GM03348 (cell line): ENCODE measurements at regions not wholly inside any gene's neighbourhood (a gene's known extent, or its start where the extent isn't known, plus 50 kb on each side); places are given as distances from the start of the nearest gene placed in this dataset.

Source experiments
- DNase-seq: peaks from one replicate; pipeline ENCODE4 v3.0.0; 2012; ENCODE audit warnings: low spot score

DNA sequence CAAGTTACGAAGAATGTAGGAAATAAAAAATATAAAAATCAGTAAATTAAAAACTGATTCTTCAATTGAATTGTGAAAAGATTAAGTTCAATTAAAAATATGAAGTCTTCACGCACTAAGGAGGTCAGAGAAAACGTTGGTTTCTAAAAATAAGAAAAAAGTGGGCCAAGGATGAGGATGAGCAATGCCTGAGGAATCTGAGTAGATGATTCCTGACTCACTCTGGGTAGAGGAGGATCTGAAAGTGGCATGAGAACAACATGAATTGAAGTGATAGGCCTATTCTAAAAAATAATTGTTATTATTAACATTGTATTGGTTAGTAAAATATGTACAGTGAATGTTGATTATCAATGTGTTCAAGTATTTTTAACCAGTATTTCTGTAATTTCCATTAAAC is 444.2 kb downstream of the GRIA2 start:
- peak; percentile 55 for DNase-seq

DNA sequence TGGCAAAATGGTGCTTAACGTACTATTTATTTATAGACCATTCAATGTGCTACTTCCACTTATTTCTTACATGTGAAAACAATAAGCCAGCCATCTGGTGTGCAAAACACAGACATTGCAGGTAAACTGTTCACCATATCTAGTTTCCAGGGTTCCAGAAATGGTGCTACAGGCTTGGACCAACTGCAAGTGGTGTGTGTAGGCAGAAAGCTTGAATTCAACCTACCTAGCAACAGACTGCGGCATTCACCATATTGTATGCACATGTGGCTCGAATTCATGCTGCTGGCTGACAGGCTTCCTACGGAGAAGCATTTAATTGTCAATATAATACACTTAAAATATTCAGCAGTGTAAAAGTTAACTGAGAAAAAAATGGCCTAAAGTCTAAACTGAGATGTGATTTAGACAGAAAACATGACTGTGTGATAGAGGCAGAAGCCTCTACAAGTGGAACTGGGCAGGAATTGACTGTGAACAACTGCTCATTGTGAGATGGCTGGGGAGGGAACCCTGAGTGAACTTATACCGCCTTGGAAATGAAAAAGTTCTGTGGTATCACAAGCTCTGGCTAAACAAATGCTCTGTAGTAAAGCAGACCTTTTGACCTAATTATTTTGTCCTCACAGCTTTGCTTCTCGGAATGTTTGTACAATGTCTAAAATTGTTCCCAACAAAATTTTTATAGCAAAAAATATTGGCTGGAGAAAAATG is 434.7 kb downstream of the GRIA2 start:
- no peak for DNase-seq

DNA sequence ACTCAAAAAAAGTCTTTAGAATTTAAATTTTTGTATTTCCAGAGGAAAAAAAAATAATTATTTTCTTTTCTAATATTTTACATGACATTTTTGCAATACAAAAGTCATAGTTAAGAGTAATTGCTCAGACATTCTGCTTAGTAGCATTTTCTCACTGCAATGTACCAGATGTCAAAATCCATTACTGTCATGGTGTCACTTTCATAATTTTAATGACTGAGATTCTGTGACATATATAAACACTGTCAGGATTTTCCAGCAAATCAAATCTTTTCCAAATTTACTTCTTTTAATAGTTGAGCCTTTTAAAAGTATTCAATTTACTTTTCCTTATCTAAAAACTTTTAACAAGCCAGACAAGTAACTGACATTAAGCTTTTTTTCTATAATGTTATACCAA is 422.7 kb downstream of the GRIA2 start:
- no peak for DNase-seq

DNA sequence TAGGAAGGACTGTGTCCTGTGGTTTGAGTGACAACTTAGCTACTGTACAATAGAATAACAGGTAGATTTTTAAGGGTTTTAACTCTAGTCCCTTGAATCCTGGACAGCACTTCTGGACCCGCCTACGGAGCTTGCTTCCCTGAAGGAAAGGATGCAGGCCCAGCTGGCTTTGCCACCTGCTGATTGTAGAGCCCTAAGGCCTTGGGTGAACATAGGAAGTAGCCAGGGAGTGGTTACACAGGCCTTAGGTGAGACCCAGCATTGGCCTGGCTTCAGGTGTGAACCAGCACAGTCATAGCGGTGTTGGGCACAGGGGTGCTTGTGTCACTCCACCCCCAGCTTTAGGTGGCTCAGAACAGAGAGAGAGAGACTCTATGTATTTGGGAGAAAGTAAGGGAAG is 413.5 kb downstream of the GRIA2 start:
- DNase-seq, result no peak

DNA sequence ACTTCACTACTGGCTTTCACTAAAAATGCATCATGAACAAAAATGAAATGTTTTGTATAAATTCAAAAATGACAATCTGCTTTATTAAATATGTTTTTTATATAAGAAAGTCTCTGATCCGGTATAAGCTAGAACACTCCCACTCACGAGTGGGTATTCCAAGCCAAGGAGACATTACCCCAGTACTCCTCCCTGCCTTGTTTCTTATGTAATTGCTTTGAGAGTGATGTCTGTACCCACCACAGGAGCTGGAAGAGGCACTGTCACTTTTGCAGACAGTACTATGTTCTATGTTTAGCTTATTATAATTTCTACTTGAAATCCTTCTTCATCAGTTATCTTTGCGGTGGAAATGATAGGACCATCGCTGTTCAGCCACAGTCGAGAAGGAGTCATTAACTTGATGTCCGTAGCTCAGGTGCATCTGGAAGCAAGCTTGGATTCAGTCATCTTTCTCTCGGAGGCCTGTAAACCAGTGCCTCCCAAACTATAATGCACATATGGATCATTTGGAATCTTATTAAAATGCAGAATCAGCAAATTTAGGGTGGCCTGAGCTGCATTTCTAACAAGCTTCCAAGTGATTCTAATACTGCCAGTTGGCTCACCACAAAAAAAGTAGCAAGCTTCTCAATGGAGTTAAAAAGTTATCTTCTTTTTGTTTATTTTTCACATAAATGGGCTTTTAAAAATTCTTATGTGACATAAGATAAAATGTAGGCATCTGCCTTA is 396.4 kb downstream of the GRIA2 start:
- DNase-seq, result no peak

DNA sequence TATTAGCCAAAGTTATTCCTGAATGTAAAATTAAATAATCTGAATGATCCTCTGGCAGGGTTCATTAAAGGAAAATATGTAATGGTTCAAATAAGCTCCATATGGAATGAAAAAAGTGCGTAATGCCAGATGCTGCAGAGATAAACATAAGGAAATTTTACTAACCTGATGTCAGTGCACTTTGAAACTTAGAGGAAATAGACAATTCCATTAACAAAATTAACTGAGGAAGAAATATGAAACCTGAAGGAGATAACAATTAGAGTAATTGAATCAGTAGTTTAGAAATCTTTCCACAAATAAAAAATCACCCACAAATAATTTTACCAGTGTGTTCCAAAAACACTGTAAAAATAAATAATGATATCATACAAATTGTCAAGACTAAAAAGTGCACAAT is 387.5 kb downstream of the GRIA2 start:
- no peak for DNase-seq

DNA sequence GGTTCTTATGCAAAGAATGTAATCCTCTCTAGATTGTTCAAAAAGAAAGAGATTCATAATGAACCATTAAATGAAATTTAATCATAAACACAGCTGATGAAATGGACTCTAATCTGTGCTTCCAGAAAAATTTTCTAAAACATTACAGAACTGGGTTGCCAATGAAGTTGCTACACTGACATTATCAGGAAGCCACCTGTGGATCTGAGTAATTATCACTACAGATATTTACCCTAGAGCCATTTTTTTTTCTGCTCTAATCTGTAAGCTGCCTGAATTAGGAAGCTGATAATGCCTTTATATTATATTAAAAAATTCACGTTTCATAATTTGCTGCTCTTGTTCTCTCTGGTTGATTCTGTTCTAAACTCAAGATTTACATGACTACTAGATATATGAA is 380.1 kb downstream of the GRIA2 start:
- no peak for DNase-seq

DNA sequence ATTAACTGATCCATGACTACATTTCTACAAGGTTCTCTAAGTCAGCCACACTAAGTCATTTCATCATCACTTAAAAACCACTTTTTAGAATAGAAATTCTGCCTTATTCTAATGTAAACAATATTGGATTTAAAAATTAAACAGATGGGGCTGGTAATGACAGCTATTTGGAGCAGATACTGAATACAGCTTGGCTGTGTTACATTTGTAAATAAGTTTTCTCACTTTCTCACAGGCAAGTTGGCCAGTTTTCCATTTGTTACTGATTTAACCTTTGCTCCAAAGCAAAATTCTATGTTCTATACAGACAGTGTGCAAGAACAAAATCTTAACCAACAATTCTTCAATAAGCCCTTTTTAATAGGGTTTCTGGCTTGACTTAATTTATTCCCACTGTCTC is 370.7 kb downstream of the GRIA2 start:
- DNase-seq, result no peak

DNA sequence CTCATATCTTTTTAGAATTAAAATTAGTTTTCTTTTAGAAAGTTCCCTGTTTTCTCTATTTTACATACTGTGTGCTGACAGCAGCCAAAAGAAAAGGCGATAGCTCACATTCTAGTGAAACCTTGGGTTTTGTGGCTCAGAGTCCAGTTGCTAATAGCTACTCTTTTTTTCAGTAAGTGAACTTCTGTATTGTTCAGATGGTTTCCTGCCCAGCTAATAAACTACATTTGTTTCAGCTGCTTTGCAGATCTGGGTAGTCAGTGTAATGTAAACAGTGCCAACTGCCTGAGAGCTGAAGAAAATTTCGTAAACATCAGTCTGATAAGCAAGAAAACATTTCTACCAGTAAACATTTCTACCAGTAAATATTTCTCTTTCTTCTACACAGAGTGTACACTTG is 370.2 kb downstream of the GRIA2 start:
- no peak for DNase-seq

DNA sequence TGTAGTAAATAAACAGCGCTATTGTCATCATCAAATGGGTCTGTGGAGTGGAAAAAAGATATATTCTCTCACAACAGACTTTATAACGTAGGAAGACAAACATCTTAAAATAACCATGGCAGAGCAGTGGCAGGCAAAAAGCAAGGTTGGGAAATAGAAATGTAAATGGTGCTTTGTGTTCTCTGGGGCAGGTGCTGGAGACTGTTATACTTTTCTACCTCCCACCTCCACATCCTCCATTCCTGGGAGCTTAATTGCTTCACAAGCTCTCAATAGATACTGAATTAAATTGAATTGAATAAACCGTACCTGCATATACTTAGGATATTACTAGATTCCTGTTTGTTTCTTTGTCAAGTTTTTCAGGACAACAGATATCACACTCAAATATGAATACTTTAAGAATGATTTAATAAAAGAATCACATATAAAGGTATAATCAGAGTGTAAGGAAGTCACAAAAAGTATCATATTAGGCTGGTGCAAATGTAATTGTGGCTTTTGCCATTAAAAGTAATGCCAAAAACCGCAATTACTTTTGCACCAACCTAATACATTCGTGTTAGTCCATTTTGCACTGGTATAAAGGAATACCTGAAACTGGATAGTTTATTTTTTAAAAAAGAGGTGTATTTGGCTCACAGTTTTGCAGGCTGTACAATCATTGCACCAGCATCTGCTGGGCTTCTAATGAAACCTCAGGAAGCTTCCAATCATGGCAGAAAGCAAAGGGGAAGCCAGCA is 367.3 kb downstream of the GRIA2 start:
- no peak for DNase-seq

DNA sequence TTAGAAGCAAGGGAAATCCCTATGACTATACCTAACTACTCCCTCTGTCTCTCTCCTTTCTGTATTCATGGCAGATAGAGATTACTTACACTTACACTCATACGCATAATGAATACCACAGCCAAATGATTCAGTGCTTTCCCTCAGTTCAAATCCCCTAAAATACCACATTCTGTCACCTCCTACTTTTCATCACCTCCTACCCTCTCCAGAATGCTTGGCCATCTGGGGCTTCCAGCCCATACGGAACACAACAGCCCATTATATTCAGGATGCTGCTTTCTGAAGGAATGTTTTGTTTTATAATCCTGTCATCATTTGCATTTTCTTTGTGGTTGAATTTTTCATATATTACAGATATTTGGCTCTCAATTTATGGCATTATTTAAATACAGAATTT is 361.6 kb downstream of the GRIA2 start:
- DNase-seq, result no peak

DNA sequence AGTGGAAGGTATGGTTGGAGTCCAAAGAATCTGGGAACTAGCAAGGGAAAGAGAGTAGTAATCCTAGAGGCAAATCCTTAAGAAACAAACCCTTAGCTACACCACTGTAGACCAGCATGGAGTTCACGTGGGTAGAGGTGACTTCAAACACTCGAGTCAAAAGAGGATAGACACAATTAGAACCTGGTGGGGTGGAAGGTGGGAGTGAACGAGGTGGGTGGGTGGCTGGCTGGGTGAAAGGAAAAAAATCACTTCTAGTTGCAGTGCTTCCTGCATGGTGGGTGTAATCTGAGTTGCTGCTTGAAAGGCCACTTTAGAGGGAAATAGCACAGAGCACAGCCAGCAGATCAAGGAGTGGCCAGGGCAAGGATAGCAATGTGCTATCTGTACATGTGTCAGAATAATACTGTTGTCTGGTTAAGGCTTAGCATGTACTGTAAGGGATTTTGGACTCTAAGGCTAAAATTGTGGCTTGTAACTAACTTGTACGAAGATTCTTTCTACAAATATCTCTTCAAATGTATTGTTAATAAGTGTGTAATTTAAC is 356.2 kb downstream of the GRIA2 start:
- no peak for DNase-seq

DNA sequence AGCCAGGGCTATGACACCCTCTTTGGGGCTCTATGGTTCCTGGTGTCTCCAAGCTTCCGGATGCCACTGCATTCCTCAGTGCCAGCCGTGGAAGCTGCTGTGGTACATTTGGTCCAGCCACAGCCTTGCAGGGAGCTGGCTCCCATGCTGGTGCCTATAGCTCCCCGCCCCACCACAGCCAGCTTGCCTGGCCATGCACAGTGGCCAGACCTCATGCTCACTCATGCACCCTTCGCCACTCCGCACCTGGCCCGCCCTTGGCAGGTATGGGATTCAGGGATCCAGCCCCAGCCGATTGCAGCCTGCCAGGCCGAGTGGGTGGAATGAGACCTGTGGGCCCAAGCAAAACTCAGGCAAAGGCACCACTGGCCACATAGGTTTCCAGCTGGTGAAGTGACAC is 354.8 kb downstream of the GRIA2 start:
- no peak for DNase-seq

DNA sequence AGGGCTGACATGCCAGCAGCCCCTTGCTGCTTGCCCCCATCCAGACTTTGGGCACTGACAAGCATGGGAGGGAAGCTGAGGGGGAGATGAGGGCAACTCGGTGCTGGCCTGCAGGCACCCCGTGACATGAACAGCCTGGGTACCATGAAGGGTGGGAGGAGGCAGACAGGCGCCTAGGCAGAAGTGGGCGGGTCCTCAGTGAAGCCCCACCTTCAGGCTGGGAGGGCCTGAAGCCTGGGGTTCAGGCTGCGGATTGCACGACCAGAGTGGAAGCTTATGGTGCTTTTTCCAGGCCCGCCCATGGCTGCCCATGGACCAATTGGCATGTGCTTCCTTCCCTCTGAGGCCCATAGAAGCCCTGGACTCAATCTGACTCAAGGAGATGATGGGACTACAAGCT is 354.1 kb downstream of the GRIA2 start:
- no peak for DNase-seq

DNA sequence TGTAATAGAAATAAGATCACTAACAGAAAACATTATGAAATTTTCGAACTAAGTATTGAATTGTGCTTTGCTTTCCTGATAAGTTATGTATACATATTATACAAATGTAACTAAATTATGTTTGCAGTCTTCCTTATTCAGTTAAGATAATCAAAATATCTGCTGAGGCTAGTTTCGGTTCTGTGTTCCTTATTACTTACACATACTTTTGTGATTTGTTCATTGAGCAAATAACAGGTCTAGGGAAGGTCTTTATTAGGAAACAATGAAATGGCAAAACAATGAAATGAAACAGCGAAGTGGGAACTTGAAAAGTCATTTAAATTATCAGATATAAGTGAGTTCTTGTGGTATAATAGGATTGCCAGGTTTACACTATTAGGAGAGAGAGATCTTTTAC is 352.4 kb downstream of the GRIA2 start:
- no peak for DNase-seq

DNA sequence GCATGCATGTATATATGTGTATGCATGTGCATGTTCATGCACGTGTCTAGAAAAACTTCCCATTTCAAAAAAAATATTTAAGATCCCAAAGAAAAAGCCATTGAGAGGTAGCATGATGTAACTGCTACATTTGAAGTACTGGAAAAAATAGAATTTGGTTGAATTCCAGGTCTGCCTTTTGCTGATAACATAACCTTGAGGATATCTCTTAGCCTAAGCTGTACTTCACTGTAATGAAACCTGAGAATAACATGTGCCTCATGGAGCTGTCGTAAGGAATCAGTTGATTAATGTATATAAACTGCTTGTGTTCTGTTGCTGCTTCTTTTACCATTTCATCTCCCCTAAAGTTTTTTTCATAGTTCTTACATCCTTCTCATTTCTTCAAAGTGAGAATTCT is 351.8 kb downstream of the GRIA2 start:
- DNase-seq, result no peak

DNA sequence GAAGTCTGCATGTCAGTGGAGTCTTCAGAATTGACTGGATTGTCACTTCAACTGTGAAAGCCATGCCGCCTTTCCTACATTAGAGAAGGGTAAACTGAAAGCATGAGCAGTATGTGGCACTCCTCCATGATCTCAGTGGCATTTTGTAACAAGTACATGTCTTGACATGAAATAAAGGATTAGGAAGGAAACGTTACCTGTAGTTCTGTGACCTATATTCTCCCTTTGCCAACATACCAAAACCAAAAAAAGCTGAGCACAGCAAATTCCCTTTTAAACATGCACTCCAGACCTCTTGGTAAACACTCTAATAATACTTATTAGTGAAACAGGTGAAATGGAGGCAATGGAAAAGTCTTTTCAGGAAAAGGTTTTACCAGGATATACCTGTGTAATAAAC is 344.2 kb downstream of the GRIA2 start:
- DNase-seq, result no peak

DNA sequence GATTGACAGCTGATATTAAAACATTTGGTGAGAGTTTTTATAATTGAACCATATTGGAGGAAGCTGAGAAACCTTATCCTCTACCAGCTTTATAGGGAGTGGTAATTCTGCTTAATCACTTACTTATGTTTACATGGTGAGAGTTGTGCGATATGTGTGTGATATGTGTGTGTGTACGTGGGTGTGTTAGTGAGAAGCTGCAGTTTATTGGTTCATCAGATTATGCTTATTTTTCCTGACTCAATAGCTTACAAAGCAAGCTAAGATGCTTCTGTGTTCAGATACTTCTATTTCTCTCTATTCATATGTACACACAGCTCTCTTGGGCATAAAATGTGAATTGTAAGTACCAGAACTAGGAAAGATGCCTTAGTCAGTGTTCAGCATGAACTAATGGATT is 343.7 kb downstream of the GRIA2 start:
- no peak for DNase-seq

DNA sequence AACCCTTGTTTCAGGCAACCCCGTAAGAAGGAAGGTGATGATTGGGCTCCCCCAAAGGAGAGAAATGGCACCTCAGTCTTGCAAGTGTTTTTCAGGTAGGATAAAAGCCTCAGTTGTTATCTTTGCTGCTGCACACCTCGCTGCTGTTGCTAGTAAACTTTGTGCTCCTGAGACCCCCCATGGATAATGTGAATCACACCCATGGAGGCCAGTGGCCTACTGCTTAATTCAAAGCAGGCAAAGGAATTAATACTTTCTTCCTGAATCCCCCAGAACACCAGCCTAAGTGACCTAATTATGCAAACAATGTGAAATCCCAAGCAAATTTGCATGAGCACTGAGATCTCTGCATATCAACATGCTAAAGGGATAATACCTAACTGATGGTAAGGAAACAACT is 337.5 kb downstream of the GRIA2 start:
- DNase-seq, result no peak

DNA sequence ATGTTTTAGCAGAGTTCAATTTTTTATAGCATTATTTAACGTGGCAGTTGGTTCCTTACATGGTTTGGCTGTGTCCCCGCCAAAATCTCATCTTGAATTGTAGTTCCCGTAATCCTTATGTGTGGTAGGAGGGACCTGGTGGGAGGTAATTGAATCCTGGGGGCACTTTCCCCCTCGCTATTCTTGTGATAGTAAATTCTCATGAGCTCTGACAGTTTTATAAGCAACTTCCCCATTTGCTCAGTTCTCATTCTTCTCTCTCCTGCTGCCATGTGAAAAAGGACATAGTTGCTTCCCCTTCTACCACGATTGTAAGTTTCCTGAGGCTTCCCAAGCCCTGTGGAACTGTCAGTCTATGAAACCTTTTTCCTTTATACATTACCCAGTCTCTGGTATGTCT is 329.5 kb downstream of the GRIA2 start:
- no peak for DNase-seq

DNA sequence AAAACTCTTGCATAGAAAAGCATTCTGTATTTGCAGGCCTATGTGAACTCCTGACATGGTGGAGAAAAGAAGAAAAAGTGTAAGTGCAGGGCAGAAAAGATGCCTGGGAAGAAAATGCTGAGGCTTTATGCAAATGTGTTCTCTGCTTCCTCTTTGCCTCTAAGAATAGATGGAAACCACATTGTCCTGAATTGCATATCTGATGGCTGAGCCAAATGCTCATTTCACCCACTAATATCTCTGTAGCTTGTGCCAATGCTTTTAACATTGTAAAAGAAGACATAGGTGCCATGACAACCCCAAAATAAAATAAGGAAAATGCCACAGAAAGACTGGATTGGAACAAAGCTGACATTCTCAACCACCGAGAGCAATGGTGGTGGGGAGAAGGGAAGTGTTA is 307.4 kb downstream of the GRIA2 start:
- no peak for DNase-seq

DNA sequence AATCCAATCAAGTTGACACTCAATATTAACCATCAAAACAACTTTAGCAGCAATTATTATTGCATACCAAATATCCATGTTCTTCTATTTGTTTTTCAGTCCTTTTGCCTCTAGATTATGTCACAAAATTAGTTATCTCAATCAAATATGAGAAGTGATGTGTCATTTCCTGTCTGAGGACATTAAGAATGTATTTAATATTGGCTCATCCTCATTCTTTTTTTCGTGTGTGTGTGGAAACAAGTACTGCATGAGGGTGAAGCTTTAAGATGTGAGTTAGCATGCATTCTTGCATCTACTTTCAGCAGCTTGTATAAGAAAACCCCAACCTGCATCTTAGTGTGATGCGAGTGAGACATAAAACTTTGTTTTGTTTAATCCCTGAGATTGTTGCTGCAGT is 301.4 kb downstream of the GRIA2 start:
- no peak for DNase-seq

DNA sequence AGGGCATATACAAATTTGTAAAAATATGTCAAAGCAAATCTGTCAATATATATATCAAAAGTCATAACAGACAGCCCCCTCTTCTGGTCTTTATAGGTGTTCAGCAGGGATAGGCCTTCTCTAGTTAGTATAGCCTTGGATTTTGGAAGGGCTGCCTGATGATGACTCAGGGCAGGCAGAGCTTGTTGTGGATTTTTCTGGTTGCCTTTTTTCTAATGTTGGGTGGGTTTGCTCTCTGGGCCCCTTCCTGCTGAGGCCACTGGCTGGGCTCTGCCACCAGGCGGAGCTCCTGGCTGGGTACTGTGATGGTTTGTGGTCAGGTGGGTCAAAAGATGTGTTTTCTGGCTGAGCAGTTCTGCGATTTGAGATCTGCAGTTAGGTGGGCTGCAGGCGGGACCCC is 294.2 kb downstream of the GRIA2 start:
- no peak for DNase-seq
